ENCODE measurements at regions not wholly inside any gene's neighbourhood (a gene's known extent, or its start where the extent isn't known, plus 50 kb on each side); places are given as distances from the start of the nearest gene placed in this dataset.
"Not testable (repeated sequence)": the region's sequence is repeated elsewhere in the genome, so short reads cannot be mapped to it uniquely, and the experiment has no call there.

DNA sequence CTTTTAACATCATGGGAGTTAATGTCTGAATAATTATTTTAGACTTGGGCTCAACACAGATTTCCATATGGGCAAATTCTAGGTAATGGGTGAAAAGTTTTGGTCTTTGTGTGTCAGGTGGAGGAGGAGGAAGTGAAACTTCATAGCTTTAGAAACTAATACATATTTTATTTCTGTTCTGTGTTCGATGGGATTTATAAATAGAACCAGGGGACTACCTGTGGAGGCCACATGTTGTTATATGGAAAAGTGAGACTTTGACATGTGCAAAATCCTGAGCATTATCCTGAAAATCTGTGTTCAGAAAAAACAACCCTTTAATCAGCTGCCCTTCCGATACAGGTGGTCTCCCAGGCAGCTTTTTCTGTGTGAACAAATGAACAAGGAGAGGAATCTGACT, 209.5 kb downstream of the SOX2 start:
- DNase-seq (ENCODE audit: low spot score) = no peak

DNA sequence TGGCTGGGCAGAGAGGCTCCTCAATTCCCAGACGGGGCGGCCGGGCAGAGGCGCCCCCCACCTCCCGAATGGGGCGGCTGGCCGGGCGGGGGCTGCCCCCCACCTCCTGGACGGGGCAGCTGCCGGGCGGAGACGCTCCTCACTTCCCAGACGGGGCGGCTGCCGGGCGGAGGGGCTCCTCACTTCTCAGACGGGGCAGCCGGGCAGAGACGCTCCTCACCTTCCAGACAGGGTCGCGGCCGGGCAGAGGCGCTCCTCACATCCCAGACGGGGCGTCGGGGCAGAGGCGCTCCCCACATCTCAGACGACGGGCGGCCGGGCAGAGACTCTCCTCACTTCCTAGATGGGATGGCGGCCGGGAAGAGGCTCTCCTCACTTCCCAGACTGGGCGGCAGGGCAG, 214.1 kb downstream of the SOX2 start:
- DNase-seq (ENCODE audit: low spot score) = not testable (repeated sequence)

DNA sequence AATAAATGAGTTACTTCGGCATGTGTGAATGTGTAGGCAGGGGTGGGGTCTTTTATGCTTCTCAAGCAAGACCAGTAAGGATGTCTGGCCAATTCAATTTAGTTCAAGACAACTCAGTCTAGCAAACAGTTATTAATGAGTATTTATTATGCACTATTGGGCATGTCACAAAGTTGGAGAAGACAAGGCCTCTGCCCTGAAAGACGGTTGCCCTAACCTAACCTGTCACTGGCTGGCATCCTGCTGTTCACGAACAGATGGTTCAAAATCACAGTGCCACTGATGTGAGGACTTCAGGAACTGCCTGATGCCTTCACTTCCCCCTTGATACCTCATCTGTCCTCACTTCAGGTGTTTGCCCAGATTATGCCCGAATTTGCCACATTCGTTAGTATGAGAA, 217.8 kb downstream of the SOX2 start:
- no peak for DNase-seq (ENCODE audit: low spot score)

DNA sequence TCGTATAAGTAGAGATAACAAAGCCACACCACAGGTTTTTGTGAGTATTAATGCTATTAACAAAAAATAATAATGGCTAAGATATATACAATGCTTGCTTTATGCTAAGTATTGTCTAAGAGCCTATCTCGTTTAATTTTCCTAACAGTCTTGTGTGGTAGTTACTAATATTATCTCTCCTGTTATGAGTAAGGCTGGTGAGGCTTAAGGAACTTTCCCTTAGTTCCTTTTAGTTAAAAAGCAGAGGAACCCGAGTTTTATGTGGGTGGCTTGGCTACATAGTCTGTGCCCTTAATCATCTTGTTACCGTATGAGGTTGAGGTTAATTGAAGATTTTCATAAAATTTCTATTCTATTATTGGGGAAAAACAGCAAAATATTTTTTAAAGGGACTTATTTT, 218.4 kb downstream of the SOX2 start:
- no peak for DNase-seq (ENCODE audit: low spot score)

DNA sequence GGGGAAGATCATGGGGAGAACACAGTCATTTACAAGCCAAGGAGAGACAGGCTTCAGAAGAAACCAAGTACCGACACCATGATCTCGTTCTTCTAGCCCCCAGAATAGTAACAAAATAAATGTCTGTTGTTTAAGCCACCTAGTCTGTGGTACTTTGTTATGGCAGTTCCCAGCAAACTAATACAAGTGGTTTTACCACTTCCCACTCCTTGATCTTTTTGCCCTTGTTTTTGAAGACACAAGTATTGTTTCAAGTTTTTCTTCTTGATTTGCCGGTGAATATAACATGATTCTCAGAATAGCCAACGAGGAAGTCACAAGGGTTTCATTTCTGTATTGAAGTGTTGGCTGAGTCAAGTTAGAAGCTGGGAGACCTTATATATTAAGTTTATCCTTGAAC, 220.3 kb downstream of the SOX2 start:
- DNase-seq (ENCODE audit: low spot score) = no peak

DNA sequence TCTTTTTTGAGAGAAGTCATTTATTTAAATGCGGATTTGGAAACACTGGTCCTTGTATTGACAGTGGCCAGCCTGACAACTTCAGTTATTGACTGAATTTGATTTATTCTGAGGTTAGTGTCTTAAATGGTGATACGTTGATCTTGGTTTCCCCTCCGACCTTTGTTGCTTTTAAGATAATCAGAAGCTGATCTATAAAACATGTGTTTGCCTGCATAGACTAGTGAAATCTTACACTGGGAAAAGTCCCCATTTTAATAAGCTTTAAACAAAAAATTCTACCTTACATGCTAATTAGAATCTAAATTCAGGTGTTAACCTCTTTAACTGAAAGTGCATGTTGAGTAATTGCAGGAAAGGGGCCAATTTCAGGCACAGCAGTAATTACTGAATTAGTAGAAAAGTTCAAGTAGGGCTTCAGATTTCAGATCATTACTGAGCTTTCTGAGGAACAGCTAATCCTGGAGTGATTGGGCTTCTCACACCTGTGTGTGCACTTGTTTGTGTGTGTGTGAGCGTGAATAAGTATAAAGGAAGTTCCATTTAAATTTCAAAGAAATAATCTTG, 221.4 kb downstream of the SOX2 start:
- DNase-seq (ENCODE audit: low spot score) = no peak

DNA sequence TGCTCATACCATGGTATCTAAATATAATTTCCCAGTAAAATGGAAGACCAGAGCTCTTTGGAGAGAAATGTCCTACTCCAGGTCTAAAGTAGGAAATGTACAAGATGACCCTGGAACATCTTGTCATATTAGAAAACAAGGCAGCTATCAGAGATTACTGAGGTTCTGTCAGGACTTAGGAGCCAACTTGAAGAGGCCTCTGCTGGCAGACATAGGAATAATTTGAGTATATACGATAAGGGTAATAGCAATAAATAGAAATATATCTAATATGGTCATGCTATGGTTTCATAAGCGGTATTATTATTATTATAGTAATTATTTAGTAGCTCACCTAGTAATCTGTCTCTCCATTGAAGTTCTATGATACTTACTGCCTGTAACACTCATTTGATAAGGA, 224.2 kb downstream of the SOX2 start:
- no peak for DNase-seq (ENCODE audit: low spot score)

DNA sequence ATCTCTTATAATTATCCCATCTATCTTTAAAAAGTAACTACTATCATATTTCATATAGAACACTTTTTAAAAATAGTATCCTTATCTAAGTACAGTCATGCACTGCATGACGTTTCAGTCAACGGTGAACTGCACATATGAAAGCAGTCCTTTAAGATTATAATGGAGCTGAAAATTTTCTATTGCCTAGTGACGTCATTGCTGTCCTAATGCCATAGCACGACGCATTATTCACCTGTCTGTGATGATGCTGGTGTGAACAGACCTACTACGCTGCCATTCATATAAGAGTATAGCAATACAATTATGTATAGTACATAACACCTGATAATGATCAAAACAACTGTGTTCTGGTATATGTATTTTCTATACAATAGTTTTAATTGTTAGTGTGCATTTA, 225.0 kb downstream of the SOX2 start:
- DNase-seq (ENCODE audit: low spot score) = no peak

DNA sequence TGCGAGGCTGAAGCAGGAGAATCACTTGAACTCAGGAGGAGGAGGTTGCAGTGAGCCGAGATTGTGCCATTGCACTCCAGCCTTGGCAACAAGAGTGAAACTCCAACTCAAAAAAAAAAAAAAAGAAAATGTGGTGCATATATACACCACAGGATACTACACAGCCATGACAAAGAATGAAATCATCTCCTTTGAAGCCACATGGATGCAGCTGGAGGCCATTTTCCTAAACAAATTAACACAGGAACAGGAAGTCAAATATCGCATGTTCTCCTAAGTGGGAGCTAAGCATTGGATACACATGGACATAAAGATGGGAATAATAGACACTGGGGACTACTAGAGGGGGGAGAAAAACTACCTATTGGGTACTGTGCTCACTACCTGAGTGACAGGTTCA, 226.9 kb downstream of the SOX2 start:
- not testable (repeated sequence) for DNase-seq (ENCODE audit: low spot score)

DNA sequence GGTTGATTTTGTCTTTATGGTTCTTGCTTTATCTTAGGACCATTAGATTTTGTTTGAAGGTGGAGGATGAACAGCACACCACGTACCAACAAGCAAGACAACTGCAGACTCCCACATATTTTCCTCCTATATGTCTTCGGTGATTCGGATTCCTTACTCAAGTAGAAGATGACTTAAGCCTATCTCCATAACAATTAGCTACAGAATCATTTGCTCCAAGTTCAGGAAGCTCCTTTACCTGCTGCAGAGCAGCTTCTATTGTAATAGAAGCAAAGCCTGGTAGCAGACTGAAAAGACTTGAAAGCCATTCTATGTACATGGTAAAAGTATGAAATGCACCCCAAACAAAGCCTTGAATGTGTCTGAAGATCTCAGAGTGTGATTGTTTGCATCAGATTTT, 229.0 kb downstream of the SOX2 start:
- DNase-seq (ENCODE audit: low spot score) = no peak

DNA sequence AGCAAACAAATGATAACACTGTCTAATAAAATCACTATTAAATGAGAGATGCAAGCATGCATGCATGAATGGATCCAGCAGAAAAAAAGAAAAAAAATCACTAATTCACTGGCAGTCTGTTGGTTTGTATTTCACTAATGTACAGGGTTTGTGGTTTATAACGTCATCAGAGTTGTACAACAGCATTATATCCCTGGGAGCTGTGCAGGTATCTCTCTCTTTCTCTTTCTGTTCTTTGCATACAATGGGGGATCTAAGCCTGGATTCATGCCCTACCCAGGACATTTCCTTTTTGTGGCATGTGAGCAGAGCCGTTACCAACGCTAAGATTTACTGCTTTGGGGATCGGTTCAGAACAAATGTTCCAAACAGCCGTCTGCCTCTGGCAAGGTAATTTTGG, 229.5 kb downstream of the SOX2 start:
- DNase-seq (ENCODE audit: low spot score) = no peak

DNA sequence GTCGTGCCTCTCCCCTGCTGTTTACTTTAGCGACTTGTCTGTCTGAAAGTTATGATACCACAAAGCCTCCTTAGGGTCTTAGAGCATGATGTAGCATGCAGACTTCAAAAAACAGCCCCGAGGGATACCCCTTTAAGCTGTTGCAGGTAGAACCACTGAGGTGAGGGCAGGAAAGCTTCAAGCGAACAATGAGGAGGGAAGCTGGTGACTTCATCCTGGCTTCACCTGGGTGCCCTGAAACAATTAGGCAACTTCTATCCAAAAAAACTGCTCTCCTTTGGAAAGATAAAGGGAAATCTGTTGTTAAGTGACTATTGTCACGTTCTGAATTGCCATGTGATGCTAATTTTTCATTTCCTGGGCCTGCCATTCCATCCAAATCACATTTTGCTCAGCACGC, 231.6 kb downstream of the SOX2 start:
- no peak for DNase-seq (ENCODE audit: low spot score)

DNA sequence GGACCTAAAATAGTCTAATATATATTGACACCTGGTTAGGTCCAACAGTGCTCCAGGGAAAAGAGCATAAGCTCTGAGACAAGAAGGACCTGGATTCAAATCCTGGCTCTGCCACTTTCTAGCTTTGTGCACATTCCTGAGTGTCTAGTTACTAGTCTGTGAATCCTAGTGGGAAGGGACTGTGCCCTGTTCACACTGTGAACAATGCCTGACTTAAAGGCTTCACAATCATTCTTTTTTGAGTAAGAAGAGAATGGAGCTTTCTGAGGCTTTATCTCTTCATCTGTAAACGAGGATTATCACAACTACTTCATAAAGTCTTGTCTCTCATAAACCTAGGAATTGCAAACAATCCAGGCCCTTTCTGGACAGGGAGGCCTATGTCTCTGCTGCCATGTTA, 235.9 kb downstream of the SOX2 start:
- DNase-seq (ENCODE audit: low spot score) = no peak

DNA sequence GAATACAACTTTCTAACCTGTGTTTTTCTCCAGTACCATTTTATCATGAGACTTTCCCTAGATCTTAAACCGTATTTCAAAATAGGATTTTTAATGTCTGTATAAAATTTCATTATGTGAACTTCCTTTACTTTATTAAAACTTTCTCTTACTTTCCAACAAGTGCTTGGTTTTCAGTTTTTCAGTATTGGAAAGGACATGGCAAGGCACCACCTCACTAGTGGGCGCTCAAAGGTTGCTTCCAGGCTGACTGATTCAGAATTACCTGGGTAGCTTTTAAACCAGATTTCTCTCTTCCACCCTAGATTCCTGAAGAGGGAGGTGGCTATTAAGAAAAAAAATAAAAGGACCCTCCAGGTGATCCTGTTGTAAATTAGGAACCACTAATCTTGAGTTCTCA, 236.6 kb downstream of the SOX2 start:
- DNase-seq (ENCODE audit: low spot score) = no peak

DNA sequence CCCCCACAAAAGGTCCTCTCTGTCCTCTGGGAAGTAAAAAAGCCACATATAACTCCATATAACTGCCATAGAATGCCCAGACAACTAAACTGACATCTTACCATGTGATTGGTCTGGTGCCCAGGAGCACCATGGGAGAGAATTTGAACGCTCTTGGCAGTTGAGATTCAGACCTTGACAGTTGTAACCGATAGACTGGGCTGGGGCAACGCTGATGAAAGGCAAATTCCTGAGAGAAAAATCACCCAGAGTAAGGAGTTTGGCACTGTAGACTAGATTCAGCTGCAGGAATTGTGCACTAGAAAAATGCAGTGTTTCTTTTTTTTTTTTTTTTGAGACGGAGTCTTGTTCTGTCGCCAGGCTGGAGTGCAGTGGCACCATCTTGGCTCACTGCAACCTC, 240.5 kb downstream of the SOX2 start:
- DNase-seq (ENCODE audit: low spot score) = no peak

DNA sequence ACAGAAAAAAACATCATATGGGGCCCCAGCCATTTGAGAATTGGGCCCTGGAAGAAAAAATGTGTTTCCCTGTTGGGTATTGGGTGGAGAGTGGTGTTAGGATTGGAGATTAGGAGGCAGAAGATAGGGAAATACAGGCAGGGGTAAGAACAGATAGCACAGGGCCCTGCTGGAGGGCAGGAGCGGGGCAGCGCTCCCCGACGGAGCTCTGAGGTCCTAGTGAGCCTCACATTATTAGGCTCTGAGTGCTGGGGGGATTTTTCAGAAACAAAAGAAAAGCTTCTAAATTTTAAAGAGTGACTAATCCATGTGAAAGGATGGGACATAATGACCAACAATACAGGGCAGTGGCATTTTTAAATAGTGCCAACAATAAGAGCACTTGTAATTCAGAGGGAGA, 241.2 kb downstream of the SOX2 start:
- no peak for DNase-seq (ENCODE audit: low spot score)

DNA sequence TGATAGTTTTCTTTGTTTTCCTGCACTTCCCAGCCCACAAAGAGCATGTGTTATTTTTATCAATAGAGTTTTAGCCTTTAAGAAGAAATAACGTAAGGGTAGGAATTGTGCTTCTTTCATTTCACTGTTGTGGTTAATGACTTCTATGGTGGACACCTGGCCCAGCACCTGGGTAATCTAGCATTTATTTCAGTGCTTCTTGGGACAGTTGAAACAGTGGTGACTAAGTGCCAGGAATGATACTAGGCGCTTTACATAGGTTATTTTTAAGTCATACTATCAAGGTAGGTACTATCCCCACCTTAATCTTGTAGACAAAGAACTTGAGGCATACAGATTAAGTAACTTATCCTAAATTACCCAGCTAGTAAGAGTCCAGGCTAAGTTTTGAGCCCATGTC, 243.8 kb downstream of the SOX2 start:
- no peak for DNase-seq (ENCODE audit: low spot score)

DNA sequence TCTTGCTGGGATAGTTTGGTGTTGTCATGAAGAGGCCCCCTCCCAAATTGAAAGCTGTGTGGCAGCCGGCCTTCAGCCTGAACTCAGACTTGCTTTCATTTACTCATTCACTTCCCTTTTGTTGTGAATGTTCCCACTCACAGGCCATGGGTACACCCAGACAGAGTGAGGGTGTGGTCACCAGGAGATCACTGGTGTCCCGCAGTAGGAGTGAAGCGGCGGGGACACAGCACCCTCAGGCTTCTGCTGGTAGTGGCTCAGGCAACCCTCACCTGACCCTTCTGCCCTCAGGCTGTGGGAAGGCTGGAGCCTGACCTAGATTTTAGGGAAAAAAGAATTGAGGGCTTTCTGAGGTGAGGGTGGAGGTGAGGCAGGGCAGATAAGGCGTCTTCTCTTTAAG, 244.4 kb downstream of the SOX2 start:
- DNase-seq (ENCODE audit: low spot score) = no peak

DNA sequence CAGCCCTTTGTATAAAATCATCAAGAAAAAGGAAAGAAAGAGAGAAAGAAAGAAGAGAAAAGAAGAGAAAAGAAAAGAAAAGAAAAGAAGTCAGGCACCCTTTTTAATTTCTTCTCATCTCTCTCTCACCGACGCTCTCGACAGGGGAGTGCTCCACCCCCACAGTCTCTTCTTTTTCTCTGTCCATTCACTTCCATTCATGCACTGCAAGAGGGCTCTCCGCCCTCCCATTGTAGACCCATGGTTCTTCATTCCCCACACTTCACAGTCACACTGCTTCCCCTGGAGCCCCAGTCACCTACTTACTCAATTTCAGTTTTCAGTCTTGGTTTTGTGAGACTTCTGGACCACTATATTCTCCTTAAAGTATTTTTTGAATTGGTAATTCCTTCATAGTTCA, 254.7 kb downstream of the SOX2 start:
- no peak for DNase-seq (ENCODE audit: low spot score)

DNA sequence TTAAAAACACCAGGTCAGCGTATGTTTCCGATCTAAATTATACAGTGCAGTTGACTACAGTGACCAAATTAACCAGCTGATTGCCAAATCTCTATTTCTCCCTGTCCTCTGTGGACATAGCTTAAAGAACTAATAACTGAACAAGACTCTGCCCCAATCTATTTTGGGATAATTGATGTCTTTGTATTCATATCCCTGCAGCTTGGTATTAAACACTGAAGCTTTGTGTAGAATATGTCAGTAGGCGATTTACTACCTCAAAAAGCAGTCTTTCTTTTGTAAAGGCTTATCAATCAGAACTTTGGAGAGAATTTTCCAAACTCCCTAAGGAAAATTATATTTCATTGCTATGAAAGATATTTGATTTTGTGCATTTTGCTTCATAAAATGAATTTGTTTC, 258.2 kb downstream of the SOX2 start:
- DNase-seq (ENCODE audit: low spot score) = no peak

DNA sequence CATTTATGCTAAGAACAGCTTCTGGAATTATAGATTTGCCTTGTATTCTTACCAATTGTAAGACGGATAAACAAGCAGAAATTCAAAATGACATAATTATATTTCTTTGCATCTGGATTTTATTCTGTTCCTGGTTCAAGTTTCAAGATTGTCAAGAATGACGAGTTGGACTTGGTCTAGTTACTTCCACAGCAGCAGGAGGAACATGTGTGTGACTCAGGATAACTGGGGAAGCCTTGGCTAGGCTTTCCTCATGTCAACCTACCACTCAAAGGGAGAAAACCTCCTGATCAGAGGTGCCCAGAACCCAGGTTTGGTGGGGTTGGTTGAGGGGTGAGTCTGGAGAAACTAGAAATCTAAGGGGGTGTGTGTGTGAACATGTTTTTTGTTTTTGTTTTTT, 259.7 kb downstream of the SOX2 start:
- DNase-seq (ENCODE audit: low spot score) = no peak

DNA sequence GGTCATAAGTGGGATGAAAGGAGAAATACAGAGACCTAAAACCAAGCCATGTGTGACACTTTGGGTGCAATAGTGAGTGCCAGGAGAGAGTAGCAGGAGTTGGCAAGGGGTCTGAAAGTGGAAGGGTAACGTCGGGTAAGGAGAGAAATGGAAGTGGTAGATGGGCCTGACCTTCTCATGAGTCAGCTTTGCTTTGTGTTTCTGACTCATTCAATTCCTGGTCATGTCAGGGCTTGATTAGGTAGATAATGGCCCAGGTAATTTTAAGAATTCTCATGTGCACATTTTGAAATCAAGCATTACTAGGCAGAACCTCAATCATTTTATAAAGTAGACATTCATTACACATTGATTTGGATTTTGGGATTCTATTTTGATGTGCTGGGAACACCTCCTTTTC, 262.5 kb downstream of the SOX2 start:
- no peak for DNase-seq (ENCODE audit: low spot score)

DNA sequence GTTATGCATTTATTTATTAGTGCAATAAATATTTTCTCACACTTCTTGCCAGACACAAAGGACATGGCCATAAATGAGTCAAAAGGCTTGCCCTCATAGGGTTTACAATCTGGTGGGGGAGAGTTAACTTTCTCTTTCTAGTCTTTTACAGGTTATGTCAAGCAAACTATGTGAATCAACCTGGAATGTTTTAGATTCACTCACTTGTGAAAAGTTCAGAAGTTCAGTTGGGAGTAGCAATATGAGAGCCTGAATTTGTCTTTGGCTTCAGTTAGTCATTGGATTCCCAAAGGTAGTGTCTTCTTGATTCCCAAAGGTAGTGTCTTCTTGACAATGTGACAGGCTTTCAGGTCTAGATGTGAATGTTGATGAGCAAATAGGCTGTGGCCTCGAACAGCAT, 264.8 kb downstream of the SOX2 start:
- no peak for DNase-seq (ENCODE audit: low spot score)

DNA sequence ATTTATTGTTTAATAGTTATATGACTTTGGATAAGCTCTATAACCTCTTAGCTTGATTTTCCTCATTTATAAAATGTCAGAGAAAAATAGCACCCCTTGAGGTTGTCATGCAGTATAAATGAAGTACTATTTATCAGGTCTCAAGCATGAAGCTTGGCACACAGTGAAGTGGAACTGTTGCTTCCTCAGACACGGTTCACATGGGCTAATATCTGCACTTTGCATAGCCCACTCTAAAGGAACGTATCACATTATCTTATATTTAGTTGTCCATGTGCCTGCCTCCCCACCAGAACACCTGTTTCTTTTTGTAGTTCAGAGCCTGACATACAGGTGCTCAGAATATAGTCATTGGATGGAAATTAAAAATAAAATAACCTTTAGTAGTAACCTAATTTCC, 273.7 kb downstream of the SOX2 start:
- no peak for DNase-seq (ENCODE audit: low spot score)

DNA sequence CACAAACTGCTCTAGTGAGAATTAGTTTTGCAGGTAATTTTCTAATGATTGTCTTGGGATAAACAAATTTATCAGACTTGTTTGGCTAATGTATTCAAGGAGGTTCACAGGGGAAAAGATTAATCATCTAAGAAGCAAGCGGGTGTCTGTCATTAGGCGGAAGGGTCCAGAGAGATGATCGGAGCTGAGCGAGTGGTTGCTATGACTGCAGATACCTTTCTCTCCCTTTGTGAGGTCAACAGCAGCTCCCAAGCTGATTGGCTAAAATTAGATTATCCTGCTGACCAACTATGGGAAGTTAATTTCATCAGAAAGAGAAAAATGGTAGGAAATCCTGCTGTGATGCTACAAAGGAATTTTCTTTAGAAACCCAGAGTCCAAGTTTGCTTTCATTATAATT, 276.0 kb downstream of the SOX2 start:
- DNase-seq (ENCODE audit: low spot score) = no peak

Data from hematopoietic multipotent progenitor cell treated with erythropoietin and hydrocortisone succinate and interleukin-3 and kit ligand, for 15 days (in vitro differentiated cells).